ENCODE measurements at regions not wholly inside any gene's neighbourhood (a gene's known extent, or its start where the extent isn't known, plus 50 kb on each side); places are given as distances from the start of the nearest gene placed in this dataset.

DNA sequence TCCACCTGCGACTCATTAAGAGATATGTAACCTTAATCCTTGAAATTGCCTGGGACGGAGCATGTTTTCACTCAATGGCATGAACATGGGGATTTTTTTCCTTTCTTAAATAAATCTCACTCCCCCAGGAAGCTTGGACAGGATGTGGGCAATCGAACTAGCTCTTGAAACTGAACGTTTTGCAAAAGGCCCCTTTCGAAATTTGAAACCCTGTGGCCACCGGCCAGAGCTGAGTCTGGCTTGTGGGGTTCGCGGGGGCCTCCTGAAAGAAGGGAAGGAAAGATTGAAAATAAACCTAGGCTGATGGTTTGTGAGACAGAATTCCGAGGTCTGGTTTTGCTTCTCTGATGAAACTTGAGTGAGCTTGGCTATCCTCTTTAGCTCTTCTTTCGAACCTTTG lies 101.4 kb upstream of the RTL1 start:
- DNase-seq, result no peak

DNA sequence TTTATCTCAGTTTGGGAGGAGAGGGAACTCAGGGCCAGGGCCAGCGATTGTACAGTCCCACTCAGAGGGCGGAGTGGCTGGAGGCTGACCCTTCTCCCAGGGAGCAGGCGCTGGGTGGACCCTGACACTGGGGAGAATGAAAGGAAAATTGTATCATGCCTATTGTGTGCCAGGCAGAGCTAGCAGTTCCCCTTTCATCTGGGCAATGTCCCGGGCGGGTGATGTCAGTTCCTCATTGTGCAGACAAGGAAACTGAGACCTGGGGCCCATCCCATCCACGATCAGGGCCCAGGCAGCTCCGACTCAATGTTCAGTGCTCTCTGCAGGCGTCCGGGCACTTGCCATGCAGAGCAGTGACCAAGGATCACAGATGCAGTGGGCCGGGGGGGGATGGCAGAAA lies 101.9 kb upstream of the RTL1 start:
- DNase-seq, result no peak

DNA sequence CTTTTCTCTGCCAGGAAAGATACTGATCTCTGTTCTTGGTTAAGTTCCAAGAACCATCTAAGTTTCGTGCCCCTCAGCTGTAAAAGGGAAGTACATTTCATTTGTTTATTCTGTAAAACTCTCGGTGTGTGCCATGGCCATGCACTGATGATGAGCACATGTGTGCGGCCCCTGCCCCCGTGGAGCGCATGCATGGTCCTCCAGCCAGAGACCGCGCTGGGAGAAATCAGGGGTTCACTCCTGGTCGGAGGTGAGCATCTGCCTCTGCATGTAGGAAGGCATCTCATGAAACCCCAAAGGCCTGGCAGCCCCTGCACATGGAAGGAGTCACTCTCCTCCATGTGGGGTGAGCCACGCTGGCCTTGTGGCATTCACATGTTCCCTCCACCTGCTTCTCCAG lies 102.5 kb upstream of the RTL1 start:
- DNase-seq, result no peak

DNA sequence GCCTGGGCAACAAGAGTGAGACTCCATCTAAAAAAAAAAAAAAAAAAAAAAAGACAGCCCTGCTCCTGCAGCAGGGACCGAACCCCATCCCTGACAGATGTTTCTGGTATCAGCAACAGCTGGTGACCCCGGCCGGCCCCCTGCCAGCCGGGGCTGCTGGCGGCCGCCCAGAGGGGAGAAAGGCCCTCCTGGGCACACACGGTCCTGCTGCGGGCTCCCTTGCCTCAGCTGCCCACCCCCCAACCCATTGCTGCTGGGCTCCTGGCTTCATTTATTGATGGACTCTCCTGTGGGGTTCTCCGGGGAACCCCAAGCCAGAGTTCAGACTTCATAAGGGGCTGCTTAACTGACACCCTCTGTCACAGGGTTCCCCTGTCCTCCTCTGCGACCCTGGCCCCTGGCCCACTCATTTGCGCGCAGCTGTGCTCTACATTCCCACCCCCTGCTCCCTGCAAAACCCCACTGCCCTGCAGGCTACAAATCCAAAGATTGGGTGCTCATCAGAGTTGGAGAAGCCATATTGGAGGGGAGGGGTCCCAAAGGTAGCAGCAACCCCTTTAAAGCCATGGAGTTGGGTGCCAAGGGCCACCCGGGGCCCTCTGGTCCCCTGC lies 103.6 kb upstream of the RTL1 start:
- no peak for DNase-seq

DNA sequence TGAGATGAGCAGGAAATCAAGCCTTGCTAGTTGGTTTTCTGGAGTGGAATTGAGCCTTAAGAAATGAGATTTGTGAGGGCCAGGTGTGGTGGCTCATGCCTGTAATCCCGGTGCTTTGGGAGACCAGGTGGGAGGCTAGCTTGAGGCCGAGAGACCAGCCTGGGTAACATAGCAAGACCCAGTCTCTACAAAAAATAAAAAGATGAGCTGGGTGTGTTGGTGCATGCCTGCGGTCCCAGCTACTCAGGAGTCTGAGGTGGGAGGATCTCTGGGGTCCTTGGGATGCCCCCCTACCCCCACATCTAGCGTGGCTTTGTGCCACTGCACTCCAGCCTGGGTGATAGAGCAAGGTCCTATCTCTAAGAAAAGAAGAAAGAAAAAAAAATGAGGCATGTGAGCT lies 104.2 kb upstream of the RTL1 start:
- no peak for DNase-seq

DNA sequence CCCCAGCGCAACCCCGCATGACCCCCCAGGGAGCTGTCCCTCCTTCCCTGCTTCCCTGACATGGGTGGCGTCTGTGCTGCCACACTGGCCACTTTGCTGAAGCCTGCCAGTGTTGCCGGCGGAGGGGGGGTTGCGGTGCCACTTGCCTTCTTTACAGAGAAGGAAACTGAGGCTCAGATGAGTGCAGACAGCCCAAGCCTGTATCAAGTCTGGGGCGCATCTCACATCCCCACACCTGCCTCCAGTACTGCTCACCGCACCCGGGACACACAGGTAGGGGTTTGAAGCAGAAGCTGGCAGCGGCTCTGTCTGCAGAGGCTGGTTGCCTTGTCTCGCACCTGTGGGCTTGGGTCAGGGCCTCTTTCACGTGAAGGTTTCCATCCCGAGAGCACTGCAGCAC lies 104.7 kb upstream of the RTL1 start:
- no peak for DNase-seq

DNA sequence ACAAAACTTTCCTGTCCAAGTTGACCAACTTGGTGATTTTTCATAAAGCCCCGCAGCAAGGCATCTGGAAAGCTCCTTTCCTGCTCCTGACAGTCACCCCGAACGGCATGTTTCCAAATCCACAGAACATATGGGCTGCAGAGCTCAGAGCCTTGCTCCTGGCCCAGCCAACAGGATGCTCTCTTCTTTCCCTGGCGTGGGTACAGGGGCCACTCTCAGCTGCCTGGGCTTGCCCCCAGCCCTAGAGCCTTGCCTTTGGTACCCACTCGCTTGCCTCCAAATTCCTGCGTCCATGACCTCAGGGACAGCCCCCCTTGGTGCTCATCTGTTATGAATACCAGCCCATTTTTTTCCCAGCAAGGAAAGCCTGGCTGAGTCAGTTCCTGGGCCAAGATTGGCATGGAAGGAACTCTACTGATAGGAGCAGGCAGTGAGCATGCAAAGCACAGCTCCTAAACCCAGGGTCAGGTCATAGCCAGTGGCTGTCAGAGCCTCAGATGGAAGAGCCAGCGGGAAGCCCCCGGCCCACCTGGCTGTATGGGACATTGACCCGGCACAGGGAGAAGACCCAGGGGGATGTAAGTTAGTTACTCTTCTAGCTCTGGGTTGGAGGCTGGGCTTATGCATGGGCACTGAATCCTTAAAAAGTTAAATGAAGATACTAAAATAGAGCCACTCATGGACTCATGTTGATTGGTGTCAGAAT lies 105.3 kb upstream of the RTL1 start:
- DNase-seq, result no peak

DNA sequence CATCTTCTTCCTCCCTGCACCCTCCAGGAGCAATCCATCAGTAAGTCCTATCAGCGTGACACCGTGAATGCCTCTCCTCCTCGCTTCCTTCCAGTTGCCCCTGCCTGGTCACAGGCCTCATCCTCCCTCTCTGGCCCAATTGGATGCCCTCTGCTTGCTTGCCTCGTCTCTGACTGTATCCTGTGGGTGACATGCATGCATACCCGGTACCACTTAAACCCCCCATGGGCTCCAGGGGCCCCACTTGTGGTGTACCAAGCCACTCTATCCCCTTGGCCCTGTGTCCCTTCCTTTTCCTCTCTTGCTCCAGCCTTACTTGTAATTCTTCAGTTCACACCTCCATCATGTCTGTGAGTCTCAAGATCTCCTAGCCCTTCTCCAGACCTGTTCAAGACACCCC lies 106.0 kb upstream of the RTL1 start:
- DNase-seq, result no peak

DNA sequence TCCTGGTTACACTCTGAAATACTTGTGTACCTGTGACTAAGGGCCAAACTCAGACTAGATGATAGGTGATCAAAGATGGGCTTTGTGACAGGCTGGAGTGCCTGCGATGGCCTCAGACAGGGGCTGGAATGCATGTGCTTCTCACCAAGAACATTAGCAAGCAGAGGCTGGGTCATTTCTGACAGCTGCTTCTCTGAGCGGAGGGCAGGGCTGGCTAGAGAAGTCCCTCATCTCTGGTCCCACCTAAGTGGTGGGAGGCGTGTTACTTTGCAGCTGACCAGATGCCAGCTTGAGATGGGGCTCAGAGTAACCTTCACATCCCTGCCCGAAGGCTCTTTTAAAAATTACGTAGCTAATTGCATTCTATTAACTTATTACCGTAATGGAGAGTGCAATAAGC lies 106.8 kb upstream of the RTL1 start:
- DNase-seq, result no peak

DNA sequence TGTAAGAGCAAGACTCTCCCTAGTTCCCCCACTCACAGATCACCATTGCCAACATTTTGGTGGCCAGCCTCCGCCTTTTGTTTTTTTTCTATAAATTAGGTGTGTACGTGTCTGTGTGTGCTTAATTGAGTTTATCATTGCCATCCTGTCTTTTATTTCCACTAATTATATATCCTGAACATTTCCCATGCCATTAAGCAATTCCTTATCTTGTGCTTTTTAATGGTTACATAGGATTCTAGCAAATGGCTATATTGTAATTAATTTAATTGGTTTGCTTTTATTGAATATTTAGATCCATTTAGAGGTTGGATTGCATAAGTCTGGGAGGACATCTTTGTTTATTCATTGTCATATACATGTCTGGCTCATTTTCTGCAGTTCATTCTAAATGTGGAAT lies 107.3 kb upstream of the RTL1 start:
- no peak for DNase-seq

DNA sequence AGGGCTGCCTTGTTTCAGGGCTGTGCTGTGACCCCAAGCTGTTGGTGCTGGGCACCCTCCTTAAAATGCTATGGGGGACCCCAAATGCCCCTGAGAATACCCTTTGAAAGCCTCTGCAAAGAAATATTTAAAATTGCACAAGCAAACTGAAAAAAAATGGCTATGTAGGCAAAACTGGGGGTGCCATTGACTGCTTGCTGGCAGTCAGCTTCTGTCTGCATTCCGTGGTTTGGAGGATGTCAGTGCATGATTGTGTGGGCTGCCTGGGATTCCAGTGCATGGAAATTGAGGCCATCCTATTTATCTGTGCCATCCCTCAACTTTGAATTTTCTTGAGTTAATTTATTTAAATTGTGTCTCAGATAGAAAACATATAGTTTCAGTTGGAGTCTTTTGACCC lies 113.7 kb upstream of the RTL1 start:
- DNase-seq, result no peak

DNA sequence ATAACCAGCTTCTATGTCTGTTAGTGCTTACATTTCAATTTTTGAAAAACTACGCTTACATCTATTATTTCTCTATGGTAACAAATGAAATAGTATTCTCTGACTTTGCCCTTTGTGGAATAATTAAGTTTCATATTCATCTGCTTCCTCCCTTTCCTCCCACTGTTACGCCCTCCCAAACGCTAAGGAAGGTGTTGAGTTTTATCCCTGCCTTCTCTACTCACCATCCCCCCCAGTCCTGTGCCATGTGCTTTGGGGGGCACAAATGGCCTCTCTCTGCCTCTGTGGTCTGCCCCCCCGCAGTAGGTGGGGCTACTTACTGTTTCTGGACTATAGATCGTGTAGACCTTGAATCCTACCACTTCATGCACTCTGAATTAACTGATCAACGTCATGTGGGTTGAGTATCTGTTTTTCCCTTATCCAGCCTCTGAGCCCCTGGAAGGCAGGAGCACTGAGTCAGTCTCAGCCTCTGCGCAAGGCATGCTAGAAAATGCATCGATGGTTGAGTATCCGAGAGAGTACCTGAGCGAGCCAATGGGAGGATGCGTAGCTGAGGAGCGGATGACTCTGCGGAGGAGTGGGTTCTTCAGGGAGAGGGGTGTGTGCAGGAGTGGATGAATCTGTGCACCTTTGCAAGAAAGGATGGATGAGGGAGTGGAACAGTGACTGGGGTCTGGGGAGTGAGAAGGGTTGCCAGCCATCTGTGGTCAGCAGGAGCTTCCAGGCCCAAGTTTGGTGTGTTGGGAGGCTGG lies 114.5 kb upstream of the RTL1 start:
- DNase-seq, result no peak

DNA sequence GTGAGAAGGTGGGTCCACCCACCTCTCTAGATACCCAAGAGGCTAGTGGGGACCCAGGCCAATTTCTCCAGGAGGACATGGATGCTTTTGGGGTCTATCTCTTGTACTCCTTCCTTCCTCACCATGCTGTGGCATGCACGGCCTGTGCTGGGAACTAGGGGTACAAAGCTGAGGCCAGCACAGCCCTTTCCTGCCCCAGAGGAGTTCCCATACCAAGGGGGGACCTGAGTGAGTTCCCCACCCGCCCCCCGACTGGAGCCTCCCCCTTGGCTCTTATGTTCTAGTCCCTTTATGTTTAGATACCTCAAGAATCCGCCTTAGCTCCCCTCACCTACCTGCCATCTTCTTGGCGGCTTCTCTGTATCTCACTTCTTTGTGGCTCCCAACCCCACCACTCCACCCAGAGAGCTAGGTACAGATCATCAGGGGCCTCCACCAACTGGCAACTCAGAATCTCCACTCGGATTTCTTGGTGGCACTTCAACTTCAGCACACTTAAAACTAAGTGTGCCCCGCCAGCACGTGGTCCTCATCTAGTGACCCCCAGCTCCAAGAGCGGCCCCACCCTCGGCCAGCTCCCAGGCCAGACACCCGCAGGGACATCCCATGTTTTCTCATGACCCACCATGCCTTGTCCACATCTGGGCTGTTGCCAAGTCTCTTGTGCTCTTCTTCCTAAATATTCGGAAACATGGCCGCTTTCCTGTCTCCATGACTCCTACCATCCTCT lies 115.2 kb upstream of the RTL1 start:
- no peak for DNase-seq

DNA sequence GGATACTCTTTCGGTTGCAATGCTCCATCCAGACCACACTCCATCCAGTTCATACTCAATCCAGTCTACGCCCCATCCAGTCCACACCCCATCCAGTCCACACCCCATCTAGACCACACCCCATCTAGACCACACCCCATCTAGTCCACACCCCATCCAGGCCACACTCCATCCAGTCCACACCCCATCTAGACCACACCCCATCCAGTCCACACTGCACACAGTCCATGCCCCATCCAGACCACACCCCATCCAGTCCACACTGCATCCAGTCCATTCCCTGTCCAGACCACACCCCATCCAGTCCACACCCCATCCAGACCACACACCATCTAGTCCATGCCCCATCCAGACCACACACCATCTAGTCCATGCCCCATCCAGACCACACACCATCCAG lies 116.0 kb upstream of the RTL1 start:
- no peak for DNase-seq

DNA sequence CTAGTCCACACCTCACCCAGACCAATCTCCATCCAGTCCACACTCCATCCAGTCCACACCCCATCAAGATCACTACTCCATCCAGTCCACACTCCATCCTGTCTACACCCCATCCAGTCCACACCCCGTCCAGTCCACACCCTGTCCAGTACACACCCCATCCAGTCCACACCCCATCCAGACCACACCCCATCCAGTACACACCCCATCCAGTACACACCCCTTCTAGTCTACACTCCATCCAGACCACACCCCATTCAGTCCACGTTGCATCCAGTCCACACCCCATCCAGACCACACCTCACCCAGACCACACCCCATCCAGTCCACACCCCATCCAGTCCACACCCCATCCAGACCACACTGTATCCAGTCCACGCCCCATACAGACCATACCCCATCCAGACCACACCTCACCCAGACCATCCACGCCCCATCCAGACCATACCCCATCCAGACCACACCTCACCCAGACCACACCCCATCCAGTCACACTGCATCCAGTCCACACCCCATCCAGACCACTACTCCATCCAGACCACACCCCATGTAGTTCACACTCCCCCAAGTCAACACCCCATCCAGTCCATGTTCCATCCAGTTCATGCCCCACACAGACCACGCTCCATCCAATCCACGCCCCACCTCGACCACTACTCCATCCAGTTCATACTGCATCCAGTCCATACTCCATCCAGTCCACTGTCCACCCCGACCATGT lies 116.6 kb upstream of the RTL1 start:
- no peak for DNase-seq

DNA sequence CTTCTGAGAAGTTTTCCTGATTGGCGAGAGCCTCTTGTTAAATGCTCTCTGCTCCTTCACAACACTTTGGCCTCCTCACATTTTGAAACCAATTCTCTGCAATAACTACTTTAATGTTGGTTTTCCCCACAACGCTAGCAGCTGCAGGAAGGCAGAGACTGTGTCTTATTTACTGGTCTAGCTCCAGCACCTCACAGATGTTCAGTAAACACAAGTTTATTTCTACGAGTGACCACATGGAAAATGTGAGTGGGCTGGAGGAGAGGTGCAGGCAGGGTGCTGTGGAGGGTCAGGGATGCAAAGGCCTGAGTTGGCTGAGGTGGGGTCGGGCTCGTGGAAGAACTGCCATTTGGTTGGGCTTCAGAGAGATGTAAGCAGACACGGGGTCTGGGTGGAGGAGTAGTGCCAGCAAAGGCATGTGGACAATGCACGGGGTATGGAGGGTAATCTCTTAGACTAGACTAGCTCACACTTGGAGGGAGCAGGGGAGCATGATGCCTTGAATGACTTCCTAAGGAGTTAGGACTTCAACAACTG lies 117.4 kb upstream of the RTL1 start:
- no peak for DNase-seq

DNA sequence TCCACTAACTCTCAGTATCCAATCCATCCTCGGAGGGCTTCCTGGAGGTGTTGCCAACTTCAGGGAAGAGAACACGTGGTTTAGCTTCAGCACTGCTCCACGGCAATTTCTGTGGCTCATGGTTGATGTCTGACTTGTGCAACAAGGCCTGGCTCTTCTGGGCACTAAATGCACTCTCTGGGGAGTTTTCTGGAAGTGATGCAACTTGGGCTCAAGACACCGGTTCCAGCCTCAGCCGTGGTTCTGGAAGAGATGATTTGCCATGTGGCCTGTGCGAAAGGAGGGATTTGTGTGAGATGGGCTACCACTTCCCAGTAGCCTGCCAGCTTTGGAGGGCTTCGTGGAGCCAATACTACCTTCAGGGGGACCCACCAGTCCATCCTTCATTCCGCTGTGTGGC lies 118.6 kb upstream of the RTL1 start:
- no peak for DNase-seq

DNA sequence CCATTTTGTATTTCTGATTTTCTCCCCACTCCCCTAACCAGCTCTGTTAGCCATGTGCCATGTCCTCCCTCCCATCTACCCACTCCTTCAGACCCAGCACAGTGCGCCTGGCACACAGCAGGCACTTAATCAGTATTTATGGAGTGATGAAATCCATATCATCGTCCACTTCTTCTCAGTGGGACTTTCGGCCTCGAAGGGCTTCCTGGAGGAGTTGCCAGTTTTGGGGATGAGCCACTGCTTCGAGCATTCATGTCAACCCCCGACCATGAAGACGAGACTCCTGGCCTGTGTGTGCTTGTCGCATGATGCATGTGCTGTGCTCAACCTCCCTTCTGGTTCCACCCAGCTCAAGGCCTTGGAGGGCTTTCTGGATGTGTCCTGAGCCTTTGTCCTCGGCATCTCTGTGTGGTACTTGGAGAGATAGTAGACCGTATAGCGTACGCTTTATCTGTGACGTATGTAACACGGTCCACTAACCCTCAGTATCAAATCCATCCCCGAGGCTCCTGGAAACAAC lies 119.5 kb upstream of the RTL1 start:
- DNase-seq, result no peak

DNA sequence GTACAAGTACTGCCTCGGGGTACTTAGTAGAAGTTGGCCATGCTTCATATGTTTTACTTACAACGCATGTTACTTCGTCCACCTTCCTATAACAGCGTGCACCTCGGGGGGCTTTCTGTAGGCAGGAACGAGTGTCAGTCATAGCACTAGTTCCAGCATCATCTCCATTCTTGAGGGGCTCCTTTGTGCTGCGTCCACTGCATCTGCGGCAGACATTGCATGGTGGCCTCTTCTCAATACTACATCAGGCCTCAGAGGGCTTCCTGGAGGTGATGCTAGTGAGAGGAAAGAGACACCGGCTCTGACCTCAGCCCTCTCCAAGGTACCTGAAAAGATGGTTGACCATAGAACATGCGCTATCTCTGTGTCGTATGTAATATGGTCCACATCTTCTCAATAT lies 121.2 kb upstream of the RTL1 start:
- no peak for DNase-seq

DNA sequence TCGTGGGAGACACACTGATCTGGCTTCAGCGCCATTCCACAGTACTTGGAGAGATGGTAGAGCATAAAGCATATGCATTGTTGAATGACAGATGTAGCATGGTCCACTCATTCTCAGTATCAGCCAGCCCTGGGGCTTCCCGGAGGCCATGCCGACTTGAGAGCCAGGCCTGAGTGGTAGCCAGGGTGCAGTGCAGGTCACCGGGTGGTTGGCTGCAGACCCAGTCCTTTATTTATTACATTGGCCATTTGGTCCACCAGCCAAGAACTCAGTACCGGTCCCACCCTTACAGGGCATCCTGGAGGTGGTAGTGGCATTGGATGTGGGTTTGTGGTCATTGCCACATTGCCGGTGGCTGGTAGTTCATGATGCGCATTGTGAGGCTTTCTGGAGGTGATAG lies 121.6 kb upstream of the RTL1 start:
- DNase-seq, result no peak

DNA sequence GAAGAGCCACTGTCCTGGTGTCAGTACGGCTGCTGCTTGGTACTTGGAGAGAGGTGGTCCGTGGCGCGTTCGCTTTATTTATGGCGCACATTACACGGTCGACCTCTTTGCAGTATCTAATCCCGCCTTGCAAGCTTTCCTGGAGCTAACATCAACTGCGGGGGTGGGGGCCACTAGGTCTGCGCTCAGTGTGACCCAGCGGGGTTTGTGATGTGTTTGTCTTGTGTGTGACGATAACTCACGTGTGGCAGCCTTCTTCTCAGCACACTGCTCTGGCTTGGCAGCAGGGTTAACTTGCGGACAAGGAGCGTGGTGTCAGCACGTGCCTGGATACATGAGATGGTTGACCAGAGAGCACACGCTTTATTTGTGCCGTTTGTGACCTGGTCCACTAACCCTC lies 122.2 kb upstream of the RTL1 start:
- DNase-seq, result no peak

DNA sequence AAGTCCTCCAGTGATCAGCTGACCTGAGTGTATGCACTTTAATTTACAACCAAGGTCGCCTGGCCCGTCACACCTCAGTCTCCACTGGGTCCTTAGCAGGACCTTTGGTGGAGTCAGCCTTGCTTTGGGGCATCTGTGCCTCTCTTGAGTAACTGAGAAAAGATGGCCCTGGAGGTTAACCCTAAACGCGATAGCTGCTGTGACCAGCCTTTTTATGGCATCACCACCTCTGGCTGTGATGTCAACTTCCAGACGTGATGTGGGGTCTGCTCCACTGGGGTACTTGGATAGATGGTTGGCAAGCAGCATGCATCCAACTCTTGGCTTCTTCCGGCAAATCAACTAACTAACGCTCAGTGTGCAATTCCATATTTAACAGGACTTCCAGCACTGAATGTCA lies 122.8 kb upstream of the RTL1 start:
- no peak for DNase-seq

DNA sequence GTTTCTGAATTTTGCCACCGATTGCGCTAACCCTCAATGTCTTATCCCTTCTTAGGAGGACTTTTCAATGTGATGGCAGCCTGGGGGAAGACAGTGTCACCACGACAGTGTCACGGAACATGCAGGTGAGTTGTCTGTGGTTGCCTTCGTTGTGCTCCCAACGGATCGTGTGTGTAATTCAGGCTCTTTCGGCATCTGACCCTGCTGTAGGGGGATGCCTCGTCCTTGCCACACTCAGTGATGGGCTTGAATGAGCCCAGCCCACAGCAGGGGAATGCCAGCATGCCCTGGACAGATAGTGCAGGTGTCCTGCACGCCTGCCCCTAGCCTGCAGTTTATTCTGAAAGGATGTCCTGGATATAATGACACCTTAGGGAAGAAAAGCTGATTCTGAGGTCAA lies 123.8 kb upstream of the RTL1 start:
- DNase-seq, result no peak
